ENCODE measurements at regions not wholly inside any gene's neighbourhood (a gene's known extent, or its start where the extent isn't known, plus 50 kb on each side); places are given as distances from the start of the nearest gene placed in this dataset.

GRCh38 chr3:178389258-178389657 is 147.0 kb upstream of the KCNMB2 start:
- DNase-seq (ENCODE audit: low read depth in 3 of 3), result no peak

- no peak for DNase-seq (ENCODE audit: low read depth in 3 of 3)
Measured at GRCh38 chr3:178392511-178392926, 143.7 kb upstream of the KCNMB2 start.

- no peak for DNase-seq (ENCODE audit: low read depth in 3 of 3)
Measured at GRCh38 chr3:178393146-178393545, 143.1 kb upstream of the KCNMB2 start.

- no peak for DNase-seq (ENCODE audit: low read depth in 3 of 3)
Measured at GRCh38 chr3:178393824-178394223, 142.4 kb upstream of the KCNMB2 start.

GRCh38 chr3:178396318-178396717 is 139.9 kb upstream of the KCNMB2 start:
- no peak for DNase-seq (ENCODE audit: low read depth in 3 of 3)

GRCh38 chr3:178397202-178397601 is 139.0 kb upstream of the KCNMB2 start:
- no peak for DNase-seq (ENCODE audit: low read depth in 3 of 3)

GRCh38 chr3:178397836-178398235 is 138.4 kb upstream of the KCNMB2 start:
- no peak for DNase-seq (ENCODE audit: low read depth in 3 of 3)

- DNase-seq (ENCODE audit: low read depth in 3 of 3), result no peak
Measured at GRCh38 chr3:178404961-178405360, 131.3 kb upstream of the KCNMB2 start.

- no peak for DNase-seq (ENCODE audit: low read depth in 3 of 3)
Measured at GRCh38 chr3:178405531-178405930, 130.7 kb upstream of the KCNMB2 start.

GRCh38 chr3:178406206-178406605 is 130.0 kb upstream of the KCNMB2 start:
- no peak for DNase-seq (ENCODE audit: low read depth in 3 of 3)

GRCh38 chr3:178415384-178415783 is 120.9 kb upstream of the KCNMB2 start:
- DNase-seq (ENCODE audit: low read depth in 3 of 3), result no peak

GRCh38 chr3:178417736-178418135 is 118.5 kb upstream of the KCNMB2 start:
- no peak for DNase-seq (ENCODE audit: low read depth in 3 of 3)

- no peak for DNase-seq (ENCODE audit: low read depth in 3 of 3)
Measured at GRCh38 chr3:178419071-178419470, 117.2 kb upstream of the KCNMB2 start.

- DNase-seq (ENCODE audit: low read depth in 3 of 3), result no peak
Measured at GRCh38 chr3:178420033-178420432, 116.2 kb upstream of the KCNMB2 start.

GRCh38 chr3:178421069-178421468 is 115.2 kb upstream of the KCNMB2 start:
- no peak for DNase-seq (ENCODE audit: low read depth in 3 of 3)

- no peak for DNase-seq (ENCODE audit: low read depth in 3 of 3)
Measured at GRCh38 chr3:178422406-178422805, 113.8 kb upstream of the KCNMB2 start.

GRCh38 chr3:178428037-178428436 is 108.2 kb upstream of the KCNMB2 start:
- no peak for DNase-seq (ENCODE audit: low read depth in 3 of 3)

- no peak for DNase-seq (ENCODE audit: low read depth in 3 of 3)
Measured at GRCh38 chr3:178434206-178434805, 101.9 kb upstream of the KCNMB2 start.

- no peak for DNase-seq (ENCODE audit: low read depth in 3 of 3)
Measured at GRCh38 chr3:178435575-178435974, 100.7 kb upstream of the KCNMB2 start.

- no peak for DNase-seq (ENCODE audit: low read depth in 3 of 3)
Measured at GRCh38 chr3:178436773-178437172, 99.5 kb upstream of the KCNMB2 start.

- no peak for DNase-seq (ENCODE audit: low read depth in 3 of 3)
Measured at GRCh38 chr3:178437236-178437635, 99.0 kb upstream of the KCNMB2 start.

- DNase-seq (ENCODE audit: low read depth in 3 of 3), result no peak
Measured at GRCh38 chr3:178439504-178439903, 96.7 kb upstream of the KCNMB2 start.

GRCh38 chr3:178440043-178440442 is 96.2 kb upstream of the KCNMB2 start:
- no peak for DNase-seq (ENCODE audit: low read depth in 3 of 3)

GRCh38 chr3:178443634-178444033 is 92.6 kb upstream of the KCNMB2 start:
- DNase-seq (ENCODE audit: low read depth in 3 of 3), result no peak
